H1 (cell line): ENCODE measurements at regions not wholly inside any gene's neighbourhood (a gene's known extent, or its start where the extent isn't known, plus 50 kb on each side); places are given as distances from the start of the nearest gene placed in this dataset.

Experiments used
- CTCF ChIA-PET: fragments of 300-600 bp; sonication (Branson Sonifier 250); formaldehyde crosslinking; loops from one replicate; lab custom pipeline; 2021; ENCODE audit not compliant: partially characterized antibody; lab: Charles Lee
- POLR2A ChIA-PET: fragments of 300-600 bp; sonication (Branson Sonifier 250); formaldehyde crosslinking; loops from one replicate; lab custom pipeline; 2021; ENCODE audit warnings: inconsistent platforms; ENCODE audit not compliant: partially characterized antibody; lab: Charles Lee
- DNase-seq, 2 experiments: peaks; one replicate each; pipeline versions ENCODE4 v3.0.0 to v3.0.0-alpha.2; 2010 to 2022; ENCODE audit warnings: low spot score in 2 of 2, low read depth in 1 of 2, mixed read lengths in 1 of 2
- FAIRE-seq: peaks from 2 replicates; lab custom pipeline; 2011; peaks lifted over from hg19 to GRCh38; lab: Jason Lieb, UNC
- H2AFZ ChIP-seq: 2 replicates; pipeline ENCODE4 v1.8.1; 2012; ENCODE audit warnings: low read length, inconsistent platforms
- H2AK5ac ChIP-seq: 2 replicates; pipeline ENCODE4 v1.6.1; 2013; ENCODE audit warnings: low read depth, low read length
- H2BK120ac ChIP-seq: replicated peaks from 2 replicates; pipeline ENCODE3; 2013; ENCODE audit warnings: low read depth, low read length, inconsistent platforms
- H2BK12ac ChIP-seq: 2 replicates; pipeline ENCODE4 v1.6.1; 2013; ENCODE audit warnings: low read depth, low read length
- H2BK15ac ChIP-seq: 2 replicates; pipeline ENCODE4 v1.6.1; 2013; ENCODE audit warnings: low read length
- H2BK20ac ChIP-seq: 2 replicates; pipeline ENCODE4 v1.6.1; 2013; ENCODE audit warnings: low read length
- H2BK5ac ChIP-seq: 2 replicates; pipeline ENCODE4 v1.6.1; 2013; ENCODE audit warnings: low read depth, low read length
- H3K14ac ChIP-seq: 2 replicates; pipeline ENCODE4 v1.6.1; 2013; ENCODE audit warnings: inconsistent platforms; ENCODE audit not compliant: insufficient read length
- H3K18ac ChIP-seq: 2 replicates; pipeline ENCODE4 v1.6.1; 2013; ENCODE audit warnings: low read length; ENCODE audit errors: extremely low read depth
- H3K23ac ChIP-seq: 2 replicates; pipeline ENCODE4 v1.6.1; 2013; ENCODE audit warnings: inconsistent platforms; ENCODE audit not compliant: insufficient read length
- H3K23me2 ChIP-seq: 2 replicates; pipeline ENCODE4 v1.6.1; 2013; ENCODE audit warnings: low read depth, low read length
- H3K27ac ChIP-seq: 2 replicates; pipeline ENCODE4 v1.6.1; 2011; ENCODE audit warnings: low read depth, low read length, inconsistent platforms
- H3K27me3 ChIP-seq, 4 experiments: replicated peaks in 1 of 4; 1 replicate in 1 of 4; 2 replicates in 3 of 4; pipeline versions ENCODE4 v1.6.1 to v1.8.1; 2011 to 2013; ENCODE audit warnings: low read length in 3 of 4, mild to moderate bottlenecking in 3 of 4, inconsistent platforms in 2 of 4, mixed read lengths in 2 of 4, moderate library complexity in 1 of 4; ENCODE audit not compliant: control insufficient read depth in 3 of 4, insufficient read depth in 3 of 4; ENCODE audit errors: extremely low read depth in 1 of 4
- H3K36me3 ChIP-seq, 4 experiments: 2 replicates each; pipeline versions ENCODE4 v1.6.1 to v1.8.1; 2011 to 2013; ENCODE audit warnings: mild to moderate bottlenecking in 4 of 4, low read length in 3 of 4, moderate library complexity in 2 of 4, control low read depth in 1 of 4, inconsistent platforms in 1 of 4; ENCODE audit not compliant: insufficient read depth in 4 of 4, control insufficient read depth in 2 of 4
- H3K4ac ChIP-seq: replicated peaks from 2 replicates; pipeline ENCODE3; 2013; ENCODE audit warnings: low read length, low read depth, mixed read lengths, inconsistent platforms; ENCODE audit not compliant: insufficient read length
- H3K4me1 ChIP-seq, 4 experiments: replicated peaks in 1 of 4; 1 replicate in 1 of 4; 2 replicates in 3 of 4; pipeline versions ENCODE4 v1.6.1 to v1.8.1; 2011 to 2013; ENCODE audit warnings: low read length in 3 of 4, inconsistent platforms in 2 of 4, mixed read lengths in 1 of 4; ENCODE audit not compliant: insufficient read depth in 4 of 4, control insufficient read depth in 3 of 4
- H3K4me2 ChIP-seq, 2 experiments: 2 replicates each; pipeline versions ENCODE4 v1.6.1 to v1.8.1; 2011 to 2013; ENCODE audit warnings: low read depth in 2 of 2, low read length in 2 of 2, control low read depth in 1 of 2, inconsistent platforms in 1 of 2, mild to moderate bottlenecking in 1 of 2; ENCODE audit not compliant: insufficient read depth in 1 of 2
- H3K4me3 ChIP-seq, 4 experiments: fragments of 200-600, 300-600 bp in 1 of 4; sonication (generic), shearing (Covaris generic), sonication (Bioruptor Twin) in 1 of 4; 2 replicates each; pipeline versions ENCODE4 v1.5.1 to v1.8.1; 2011 to 2016; ENCODE audit warnings: low read length in 4 of 4, low read depth in 3 of 4, control low read depth in 2 of 4, inconsistent platforms in 2 of 4, mild to moderate bottlenecking in 2 of 4, mixed read lengths in 1 of 4, moderate library complexity in 1 of 4; ENCODE audit not compliant: insufficient read depth in 2 of 4; ENCODE audit errors: extremely low read depth in 1 of 4
- H3K56ac ChIP-seq: replicated peaks from 2 replicates; pipeline ENCODE3; 2013; ENCODE audit warnings: low read depth, mild to moderate bottlenecking, mixed read lengths, low read length, inconsistent platforms; ENCODE audit not compliant: insufficient read length
- H3K79me1 ChIP-seq: 2 replicates; pipeline ENCODE4 v1.6.1; 2013; ENCODE audit warnings: low read depth, low read length, control low read depth
- H3K79me2 ChIP-seq, 2 experiments: 2 replicates each; pipeline versions ENCODE4 v1.6.1 to v1.8.1; 2012 to 2013; ENCODE audit warnings: low read length in 2 of 2, mild to moderate bottlenecking in 2 of 2, inconsistent platforms in 1 of 2; ENCODE audit not compliant: insufficient read depth in 2 of 2, control insufficient read depth in 1 of 2
- H3K9ac ChIP-seq, 4 experiments: replicated peaks in 1 of 4; 1 replicate in 1 of 4; 2 replicates in 3 of 4; pipeline versions ENCODE4 v1.6.1 to v1.8.1; 2011 to 2013; ENCODE audit warnings: low read depth in 3 of 4, low read length in 3 of 4, control low read depth in 2 of 4, mild to moderate bottlenecking in 2 of 4, moderate library complexity in 2 of 4, inconsistent platforms in 1 of 4; ENCODE audit errors: extremely low read depth in 1 of 4
- H3K9me3 ChIP-seq, 2 experiments: 2 replicates each; pipeline versions ENCODE4 v1.6.1 to v1.8.1; 2012 to 2013; ENCODE audit warnings: mild to moderate bottlenecking in 2 of 2, moderate library complexity in 2 of 2, control low read depth in 1 of 2, inconsistent platforms in 1 of 2, low read depth in 1 of 2, low read length in 1 of 2, mixed read lengths in 1 of 2; ENCODE audit not compliant: insufficient read depth in 2 of 2
- H4K20me1 ChIP-seq, 2 experiments: replicated peaks in 1 of 2; 2 replicates each; pipeline versions ENCODE3 to v1.8.1; 2011 to 2013; ENCODE audit warnings: inconsistent platforms in 2 of 2, low read length in 2 of 2, mild to moderate bottlenecking in 1 of 2; ENCODE audit not compliant: insufficient read depth in 2 of 2, control insufficient read depth in 1 of 2
- H4K5ac ChIP-seq: 2 replicates; pipeline ENCODE4 v1.6.1; 2013; ENCODE audit warnings: low read length, low read depth, mixed read lengths, inconsistent platforms; ENCODE audit not compliant: insufficient read length
- H4K8ac ChIP-seq: 2 replicates; pipeline ENCODE4 v1.8.0; 2013; ENCODE audit warnings: mild to moderate bottlenecking, moderate library complexity, low read length, inconsistent platforms; ENCODE audit not compliant: insufficient read depth; ENCODE audit errors: extremely low read depth
- H4K91ac ChIP-seq: replicated peaks from 2 replicates; pipeline ENCODE3; 2013; ENCODE audit warnings: low read length, mixed read lengths, inconsistent platforms; ENCODE audit not compliant: insufficient read length
- BCL11A ChIP-seq, 2 experiments: IDR thresholded peaks; one replicate each; pipeline ENCODE4 v1.6.1; 2011; ENCODE audit warnings: low read depth in 2 of 2, low read length in 2 of 2, mild to moderate bottlenecking in 2 of 2
- MAFK ChIP-seq: IDR thresholded peaks from 2 replicates; pipeline ENCODE4 v1.6.1; 2012; ENCODE audit warnings: low read depth, mild to moderate bottlenecking, improper control_type of control experiment, low read length
- RNF2 ChIP-seq: fragments of 200-900, 300-1000 bp; sonication (generic); IDR thresholded peaks from 2 replicates; pipeline ENCODE4 v1.7.1; 2016; ENCODE audit warnings: borderline replicate concordance, low read depth, mild to moderate bottlenecking, antibody characterized with exemption, low read length; ENCODE audit not compliant: poor library complexity, severe bottlenecking; ENCODE audit errors: missing control alignments
- SIRT6 ChIP-seq: IDR thresholded peaks from one replicate; pipeline ENCODE4 v1.7.1; 2012; ENCODE audit warnings: low read length, inconsistent platforms
- TBP ChIP-seq: IDR thresholded peaks from 2 replicates; pipeline ENCODE4 v1.6.1; 2011; ENCODE audit warnings: low read depth, low read length, improper control_type of control experiment
- WGBS, 2 experiments: shearing (Covaris generic) in 1 of 2; methylation state at CpG; one replicate each; pipeline versions ENCODE4 v1.1.6 to v1.1.7; 2013 to 2015; ENCODE audit warnings: low lambda C conversion rate in 2 of 2, mixed read lengths in 2 of 2, inconsistent platforms in 1 of 2, low coverage in 1 of 2, missing lambda C conversion rate in 1 of 2; ENCODE audit not compliant: insufficient replicate concordance in 2 of 2, insufficient coverage in 1 of 2, insufficient read length in 1 of 2; ENCODE audit errors: extremely low coverage in 1 of 2, missing lambda C conversion rate in 1 of 2; 5-methylcytosine and 5-hydroxymethylcytosine counted together

GRCh38 chr4:123671636-123672404 lies 275.2 kb downstream of the SPRY1 start:
- Histone ChIP-seq H4K5ac (no peak overlapping the region), H3K23ac (no peak overlapping the region), H3K79me2 (no peaks in the 10 kb centered on the region), H2AFZ (no peak overlapping the region), H2AK5ac (no peak overlapping the region), H3K27ac (no peak overlapping the region), H2BK120ac (no peak overlapping the region), H3K9me3 (no peaks in the 10 kb centered on the region), H3K14ac (no peak overlapping the region), H3K9ac (no peak overlapping the region), H3K23me2 (no peaks in the 10 kb centered on the region), H2BK12ac (no peak overlapping the region), H4K91ac (no peak overlapping the region), H3K18ac (no peak overlapping the region), H3K36me3 (no peaks in the 10 kb centered on the region), H3K56ac (no peak overlapping the region), H4K8ac (no peak overlapping the region), H3K79me1 (no peaks in the 10 kb centered on the region), H3K4ac (no peak overlapping the region), H2BK20ac (no peak overlapping the region), H3K4me3 (no peak overlapping the region), H3K27me3 (peaks cover 0 to under 1% (median 0%) of the 10 kb centered on the region in 4 experiments; a peak in 1 of 7 replicates), H3K4me1 (peaks cover 0 to 4% (median 0%) of the 10 kb centered on the region in 4 experiments; a peak in 1 of 7 replicates), H4K20me1 (no peaks in the 10 kb centered on the region), H2BK15ac (no peak overlapping the region), H2BK5ac (no peak overlapping the region), H3K4me2 (no peak overlapping the region)
- DNase-seq (no peak), FAIRE-seq (no peak)
- CTCF ChIA-PET: interaction anchor here (0.7 to 3.1 kb wide), 3 partner anchors 11 to 119 kb away, joined by 3 to 18 read pairs (median 4); no protein-coding TSS in a partner anchor
- WGBS, 2 experiments: 94% methylated on average over 4 of the region's 4 CpGs; no CpG with 5 or more reads in 1 of the 2 experiments
- TF ChIP-seq BCL11A (IDR thresholded peaks at IDR 0.05; ENCODE audit: low read depth in 2 of 2, low read length in 2 of 2) (no peak), RNF2 (no peak), SIRT6 (no peak), MAFK (peak; percentile 35; the same call in 1 of the 2 replicates), TBP (no peak)
- POLR2A ChIA-PET: no interaction called here
